SK-N-SH (cell line): ENCODE measurements at regions not wholly inside any gene's neighbourhood (a gene's known extent, or its start where the extent isn't known, plus 50 kb on each side); places are given as distances from the start of the nearest gene placed in this dataset.

ENCODE experiments used
- CTCF ChIA-PET: fragments of 300-600, 350-600 bp; formaldehyde crosslinking; extraction: SDS; loops from one replicate; lab custom pipeline; 2021; lab: Yijun Ruan, JAX
- POLR2A ChIA-PET: fragments of 350-600 bp; sonication (Branson Sonifier 250); formaldehyde crosslinking; extraction: SDS; loops from one replicate; lab custom pipeline; 2020; ENCODE audit warnings: antibody characterized with exemption, inconsistent platforms; lab: Yijun Ruan, JAX
- DNase-seq: peaks from one replicate; pipeline ENCODE4 v3.0.0; 2012
- H2AFZ ChIP-seq: fragments of 200-600 bp; sonication (generic); 2 replicates; pipeline ENCODE4 v1.8.1; 2016; ENCODE audit warnings: antibody characterized with exemption, mild to moderate bottlenecking, low read depth
- H3F3A ChIP-seq: fragments of 200-600 bp; sonication (generic); replicated peaks from 2 replicates; pipeline ENCODE3; 2016; ENCODE audit warnings: antibody characterized with exemption, mild to moderate bottlenecking; ENCODE audit not compliant: insufficient read depth
- H3K27ac ChIP-seq, 2 experiments: fragments of 200-500 bp in 1 of 2; fragments of 200-600 bp in 1 of 2; sonication (Bioruptor generic) in 1 of 2; sonication (generic), shearing (Covaris generic) in 1 of 2; 2 replicates each; pipeline versions ENCODE4 v1.5.1 to v1.6.1; 2014 to 2016; ENCODE audit warnings: low read depth in 2 of 2, inconsistent platforms in 1 of 2, low read length in 1 of 2, mild to moderate bottlenecking in 1 of 2, mixed read lengths in 1 of 2
- H3K27me3 ChIP-seq: fragments of 200-600 bp; sonication (generic), shearing (Covaris generic); 2 replicates; pipeline ENCODE4 v1.6.1; 2016; ENCODE audit warnings: mixed run types; ENCODE audit not compliant: insufficient read depth
- H3K36me3 ChIP-seq, 2 experiments: fragments of 200-500 bp in 1 of 2; fragments of 200-600 bp in 1 of 2; sonication (Bioruptor generic) in 1 of 2; sonication (generic) in 1 of 2; replicated peaks in 1 of 2; 2 replicates each; pipeline versions ENCODE3 to v1.5.1; 2014 to 2016; ENCODE audit warnings: low read length in 1 of 2, mild to moderate bottlenecking in 1 of 2; ENCODE audit not compliant: insufficient read depth in 2 of 2, control insufficient read depth in 1 of 2
- H3K4me1 ChIP-seq, 2 experiments: fragments of 200-500 bp in 1 of 2; fragments of 200-600 bp in 1 of 2; sonication (Bioruptor generic) in 1 of 2; sonication (generic), shearing (Covaris generic) in 1 of 2; 2 replicates each; pipeline versions ENCODE4 v1.5.1 to v1.6.1; 2014 to 2016; ENCODE audit warnings: low read depth in 1 of 2, low read length in 1 of 2, mixed run types in 1 of 2; ENCODE audit not compliant: insufficient read depth in 2 of 2, control insufficient read depth in 1 of 2
- H3K4me2 ChIP-seq: fragments of 200-600 bp; sonication (generic), shearing (Covaris generic); 2 replicates; pipeline ENCODE4 v1.6.1; 2017; ENCODE audit warnings: mixed run types
- H3K4me3 ChIP-seq, 2 experiments: fragments of 200-500 bp in 1 of 2; fragments of 200-600 bp in 1 of 2; sonication (Bioruptor generic) in 1 of 2; sonication (generic), shearing (Covaris generic) in 1 of 2; 2 replicates each; pipeline versions ENCODE4 v1.5.1 to v1.8.1; 2014 to 2016; ENCODE audit warnings: low read depth in 2 of 2, inconsistent platforms in 1 of 2, low read length in 1 of 2, mild to moderate bottlenecking in 1 of 2, mixed read lengths in 1 of 2, moderate library complexity in 1 of 2
- H3K79me2 ChIP-seq: fragments of 200-600 bp; sonication (generic); 2 replicates; pipeline ENCODE4 v1.8.1; 2017; ENCODE audit warnings: mild to moderate bottlenecking; ENCODE audit not compliant: insufficient read depth
- H3K9ac ChIP-seq: fragments of 200-600 bp; sonication (generic); 2 replicates; pipeline ENCODE4 v1.6.1; 2017; ENCODE audit warnings: mixed run types
- H3K9me2 ChIP-seq: fragments of 200-600 bp; sonication (generic); 2 replicates; pipeline ENCODE4 v1.6.1; 2017; ENCODE audit warnings: mixed run types
- H3K9me3 ChIP-seq: fragments of 200-600 bp; sonication (generic); 2 replicates; pipeline ENCODE4 v1.6.1; 2017; ENCODE audit warnings: mixed run types, mild to moderate bottlenecking, moderate library complexity
- H4K20me1 ChIP-seq: fragments of 200-600 bp; sonication (generic); 2 replicates; pipeline ENCODE4 v1.6.1; 2017; ENCODE audit warnings: mild to moderate bottlenecking, mixed run types; ENCODE audit not compliant: insufficient read depth
- CHD2 ChIP-seq: fragments of 150-350 bp; IDR thresholded peaks from 2 replicates; pipeline ENCODE4 v1.6.1; 2018; ENCODE audit warnings: low read length; ENCODE audit not compliant: partially characterized antibody
- EP300 ChIP-seq, 2 experiments: IDR thresholded peaks; 2 replicates each; pipeline versions ENCODE4 v1.4.0 to v1.6.1; 2012; ENCODE audit warnings: borderline replicate concordance in 1 of 2, low read depth in 1 of 2, low read length in 1 of 2
- EZH2phosphoT487 ChIP-seq: fragments of 200-600 bp; sonication (generic); IDR thresholded peaks from 2 replicates; pipeline ENCODE4 v1.6.1; 2017; ENCODE audit warnings: low read depth, mixed run types, mild to moderate bottlenecking, antibody characterized with exemption, moderate library complexity, borderline replicate concordance
- FOSL2 ChIP-seq: IDR thresholded peaks from 2 replicates; pipeline ENCODE4 v1.4.0; 2012; ENCODE audit warnings: low read depth, mild to moderate bottlenecking, moderate library complexity, borderline replicate concordance
- FOXJ3 ChIP-seq: sonication (generic); formaldehyde crosslinking; IDR thresholded peaks from 2 replicates; pipeline ENCODE4 v1.5.1; 2020; ENCODE audit warnings: mild to moderate bottlenecking, missing genetic modification reagents
- FOXM1 ChIP-seq: IDR thresholded peaks from 2 replicates; pipeline ENCODE4 v1.4.0; 2012; ENCODE audit warnings: low read depth, mild to moderate bottlenecking
- GABPA ChIP-seq: IDR thresholded peaks from 2 replicates; pipeline ENCODE4 v1.4.0; 2012; ENCODE audit warnings: low read depth, mild to moderate bottlenecking
- MEF2A ChIP-seq: IDR thresholded peaks from 2 replicates; pipeline ENCODE4 v1.4.0; 2012; ENCODE audit warnings: low read depth, borderline replicate concordance
- NFIC ChIP-seq: IDR thresholded peaks from 2 replicates; pipeline ENCODE4 v1.4.0; 2012; ENCODE audit warnings: borderline replicate concordance
- NRF1 ChIP-seq: IDR thresholded peaks from 2 replicates; pipeline ENCODE4 v1.6.1; 2012; ENCODE audit warnings: low read depth, mild to moderate bottlenecking, low read length
- RCOR1 ChIP-seq: fragments of 150-350 bp; IDR thresholded peaks from 2 replicates; pipeline ENCODE4 v1.6.1; 2017; ENCODE audit warnings: antibody characterized with exemption, low read length
- TCF12 ChIP-seq: IDR thresholded peaks from 2 replicates; pipeline ENCODE4 v1.4.0; 2012
- YY1 ChIP-seq: IDR thresholded peaks from 2 replicates; pipeline ENCODE4 v1.4.0; 2012; ENCODE audit warnings: low read depth, mild to moderate bottlenecking
- WGBS: methylation state at CpG from one replicate; pipeline ENCODE4 v1.1.6; 2017; ENCODE audit warnings: low lambda C conversion rate; 5-methylcytosine and 5-hydroxymethylcytosine counted together
- TF ChIP-seq, protein P1 (sequence below): fragments of 150-350 bp; IDR thresholded peaks from 2 replicates; pipeline ENCODE4 v1.6.1; 2016; ENCODE audit warnings: mild to moderate bottlenecking, low read depth, low read length

GRCh38 chr12:42916143-42916542, 326.6 kb upstream of the PRICKLE1 start:
- CTCF ChIA-PET = no interaction called here
- Histone ChIP-seq H3K9me2 (no peaks in the 10 kb centered on the region), H3K9ac (no peak overlapping the region), H2AFZ (no peak overlapping the region), H3K4me3 (no peak overlapping the region), H3K4me1 (peaks cover 0 to 9% of the 10 kb centered on the region in 2 experiments; a peak in 2 of 4 replicates), H4K20me1 (no peaks in the 10 kb centered on the region), H3K36me3 (no peaks in the 10 kb centered on the region), H3K79me2 (no peaks in the 10 kb centered on the region), H3K9me3 (no peaks in the 10 kb centered on the region), H3F3A (no peaks in the 10 kb centered on the region), H3K4me2 (no peak overlapping the region), H3K27me3 (no peaks in the 10 kb centered on the region)
- POLR2A ChIA-PET = no interaction called here
- no peak for DNase-seq
- WGBS = 37% methylated on average over 3 of the region's 3 CpGs
- TF ChIP-seq YY1 (no peak), FOSL2 (no peak), TCF12 (no peak), MEF2A (no peak), NFIC (no peak), NRF1 (no peak)
- TF ChIP-seq, all 33 proteins: peak for 0
- no peak overlapping the region for H3K27ac ChIP-seq

DNA sequence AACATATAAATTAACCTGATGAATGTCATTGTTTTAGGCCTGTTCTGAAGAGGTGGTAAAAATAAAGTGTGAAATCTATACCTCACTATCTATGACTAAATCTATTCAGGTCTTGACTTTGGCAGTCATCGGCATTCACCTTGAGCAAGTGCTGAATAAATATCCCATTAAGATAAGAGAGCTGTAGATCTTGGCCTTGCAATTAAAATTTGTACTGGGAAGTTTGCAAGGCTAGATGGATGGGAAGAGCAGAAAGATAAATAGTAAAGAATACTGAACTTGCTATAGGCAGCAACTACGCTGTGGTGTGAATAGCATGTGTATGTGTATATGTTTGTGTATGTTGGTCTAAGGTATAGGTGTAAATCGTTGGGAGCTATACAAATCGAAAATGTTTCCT, 325.9 kb upstream of the PRICKLE1 start:
- ChIA-PET CTCF (no interaction called here), POLR2A (no interaction called here)
- H3K4me2 ChIP-seq = no peak overlapping the region
- no peak for DNase-seq
- H4K20me1 ChIP-seq = no peaks in the 10 kb centered on the region
- H3K79me2 ChIP-seq = no peaks in the 10 kb centered on the region
- no peak overlapping the region for H3K9ac ChIP-seq
- no peak overlapping the region for H2AFZ ChIP-seq
- no peaks in the 10 kb centered on the region for H3K36me3 ChIP-seq
- H3K4me1 ChIP-seq = peaks cover 0 to 6% of the 10 kb centered on the region in 2 experiments; a peak in 2 of 4 replicates
- no peaks in the 10 kb centered on the region for H3K9me2 ChIP-seq
- 38% methylated on average over 4 of the region's 4 CpGs for WGBS
- H3K27me3 ChIP-seq = no peaks in the 10 kb centered on the region
- H3K4me3 ChIP-seq = no peak overlapping the region
- H3F3A ChIP-seq = no peaks in the 10 kb centered on the region
- no peak overlapping the region for H3K27ac ChIP-seq
- H3K9me3 ChIP-seq = no peaks in the 10 kb centered on the region
- no peak for TF ChIP-seq EZH2phosphoT487
- no peak for TF ChIP-seq CHD2
- TF ChIP-seq, protein P1, sequence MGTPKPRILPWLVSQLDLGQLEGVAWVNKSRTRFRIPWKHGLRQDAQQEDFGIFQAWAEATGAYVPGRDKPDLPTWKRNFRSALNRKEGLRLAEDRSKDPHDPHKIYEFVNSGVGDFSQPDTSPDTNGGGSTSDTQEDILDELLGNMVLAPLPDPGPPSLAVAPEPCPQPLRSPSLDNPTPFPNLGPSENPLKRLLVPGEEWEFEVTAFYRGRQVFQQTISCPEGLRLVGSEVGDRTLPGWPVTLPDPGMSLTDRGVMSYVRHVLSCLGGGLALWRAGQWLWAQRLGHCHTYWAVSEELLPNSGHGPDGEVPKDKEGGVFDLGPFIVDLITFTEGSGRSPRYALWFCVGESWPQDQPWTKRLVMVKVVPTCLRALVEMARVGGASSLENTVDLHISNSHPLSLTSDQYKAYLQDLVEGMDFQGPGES = no peak
- no peak for TF ChIP-seq GABPA
- TF ChIP-seq FOXM1 = no peak
- TF ChIP-seq EP300 (IDR thresholded peaks at IDR 0.05; ENCODE audit: borderline replicate concordance in 1 of 2, low read depth in 1 of 2, low read length in 1 of 2) = no peak
- no peak for TF ChIP-seq FOXJ3
- no peak for TF ChIP-seq RCOR1
